H9 (cell line): ENCODE measurements at regions not wholly inside any gene's neighbourhood (a gene's known extent, or its start where the extent isn't known, plus 50 kb on each side); places are given as distances from the start of the nearest gene placed in this dataset.

Experiments used
- DNase-seq: peaks from one replicate; pipeline ENCODE4 v3.0.0-alpha.2; 2017
- H2AFZ ChIP-seq: one replicate; pipeline ENCODE4 v1.6.1; 2013; ENCODE audit warnings: mild to moderate bottlenecking, low read length, control low read depth, moderate library complexity
- H2AK5ac ChIP-seq: 2 replicates; pipeline ENCODE4 v1.6.1; 2013; ENCODE audit warnings: low read length, control low read depth, mixed read lengths; ENCODE audit not compliant: insufficient read length
- H2BK120ac ChIP-seq: one replicate; pipeline ENCODE4 v1.6.1; 2013; ENCODE audit warnings: low read depth, mild to moderate bottlenecking, low read length, control low read depth, inconsistent platforms; ENCODE audit not compliant: poor library complexity, severe bottlenecking
- H2BK12ac ChIP-seq: 2 replicates; pipeline ENCODE4 v1.6.1; 2013; ENCODE audit warnings: low read length, control low read depth, mixed read lengths, low read depth; ENCODE audit not compliant: insufficient read length
- H2BK15ac ChIP-seq: 2 replicates; pipeline ENCODE4 v1.6.1; 2013; ENCODE audit warnings: low read depth, low read length, control low read depth
- H2BK20ac ChIP-seq: one replicate; pipeline ENCODE4 v1.6.1; 2013; ENCODE audit warnings: low read depth, mild to moderate bottlenecking, low read length, control low read depth, inconsistent platforms; ENCODE audit not compliant: poor library complexity, severe bottlenecking
- H2BK5ac ChIP-seq: 2 replicates; pipeline ENCODE4 v1.6.1; 2013; ENCODE audit warnings: low read length, control low read depth, mixed read lengths; ENCODE audit not compliant: insufficient read length
- H3K14ac ChIP-seq: 2 replicates; pipeline ENCODE4 v1.6.1; 2013; ENCODE audit warnings: low read length, control low read depth; ENCODE audit not compliant: insufficient read depth
- H3K18ac ChIP-seq: 2 replicates; pipeline ENCODE4 v1.6.1; 2013; ENCODE audit warnings: low read depth, mild to moderate bottlenecking, mixed read lengths, low read length, control low read depth; ENCODE audit not compliant: insufficient read length
- H3K23ac ChIP-seq: 2 replicates; pipeline ENCODE4 v1.6.1; 2013; ENCODE audit warnings: low read length, control low read depth, mixed read lengths, low read depth; ENCODE audit not compliant: insufficient read length
- H3K23me2 ChIP-seq: 2 replicates; pipeline ENCODE4 v1.6.1; 2013; ENCODE audit warnings: low read depth, mild to moderate bottlenecking, mixed read lengths, low read length, control low read depth; ENCODE audit not compliant: insufficient read length, poor library complexity, severe bottlenecking
- H3K27ac ChIP-seq: 2 replicates; pipeline ENCODE4 v1.5.1; 2013; ENCODE audit warnings: low read length, control low read depth, mixed read lengths, low read depth; ENCODE audit not compliant: insufficient read length
- H3K27me3 ChIP-seq: 2 replicates; pipeline ENCODE4 v1.6.1; 2013; ENCODE audit warnings: low read length, control low read depth, inconsistent platforms; ENCODE audit not compliant: insufficient read depth
- H3K4ac ChIP-seq: 2 replicates; pipeline ENCODE4 v1.6.1; 2013; ENCODE audit warnings: low read depth, mild to moderate bottlenecking, control low read depth, inconsistent platforms, low read length, moderate library complexity
- H3K4me1 ChIP-seq: 2 replicates; pipeline ENCODE4 v1.6.1; 2013; ENCODE audit warnings: low read length, control low read depth, inconsistent platforms; ENCODE audit not compliant: insufficient read depth
- H3K4me2 ChIP-seq: 2 replicates; pipeline ENCODE4 v1.6.1; 2013; ENCODE audit warnings: low read length, control low read depth, mixed read lengths; ENCODE audit not compliant: insufficient read length, insufficient read depth
- H3K56ac ChIP-seq: 2 replicates; pipeline ENCODE4 v1.6.1; 2013; ENCODE audit warnings: low read depth, mild to moderate bottlenecking, mixed read lengths, low read length, control low read depth; ENCODE audit not compliant: insufficient read length
- H3K79me1 ChIP-seq: 2 replicates; pipeline ENCODE4 v1.6.1; 2013; ENCODE audit warnings: low read depth, mild to moderate bottlenecking, moderate library complexity, low read length, control low read depth, inconsistent platforms; ENCODE audit not compliant: insufficient read depth, poor library complexity, severe bottlenecking
- H3K79me2 ChIP-seq: 2 replicates; pipeline ENCODE4 v1.6.1; 2013; ENCODE audit warnings: low read length, control low read depth, inconsistent platforms; ENCODE audit not compliant: insufficient read depth
- H3K9ac ChIP-seq: 2 replicates; pipeline ENCODE4 v1.6.1; 2013; ENCODE audit warnings: low read length, control low read depth, mixed read lengths; ENCODE audit not compliant: insufficient read length; ENCODE audit errors: extremely low read depth
- H3K9me3 ChIP-seq: one replicate; pipeline ENCODE4 v1.6.1; 2013; ENCODE audit warnings: low read depth, low read length, inconsistent platforms; ENCODE audit not compliant: control insufficient read depth
- H3T11ph ChIP-seq: one replicate; pipeline ENCODE4 v1.6.1; 2013; ENCODE audit warnings: mild to moderate bottlenecking, low read length, control low read depth, inconsistent platforms
- H4K20me1 ChIP-seq: one replicate; pipeline ENCODE4 v1.6.1; 2013; ENCODE audit not compliant: control insufficient read depth, insufficient read length, insufficient read depth
- H4K5ac ChIP-seq: 2 replicates; pipeline ENCODE4 v1.6.1; 2013; ENCODE audit warnings: low read depth, mild to moderate bottlenecking, mixed read lengths, low read length, control low read depth; ENCODE audit not compliant: insufficient read length
- H4K8ac ChIP-seq: replicated peaks from 2 replicates; pipeline ENCODE4 v1.6.1; 2013; ENCODE audit warnings: low read length, control low read depth, mixed read lengths, low read depth; ENCODE audit not compliant: insufficient read length
- H4K91ac ChIP-seq: 2 replicates; pipeline ENCODE4 v1.6.1; 2013; ENCODE audit warnings: low read depth, mild to moderate bottlenecking, moderate library complexity, mixed read lengths, low read length, control low read depth; ENCODE audit not compliant: insufficient read length
- H3K27ac Mint-ChIP-seq, 3 experiments: 2 replicates in 2 of 3; 3 replicates in 1 of 3; pipeline ENCODE4 v1.8.0; 2020 to 2021; ENCODE audit warnings: mixed read lengths in 3 of 3, mild to moderate bottlenecking in 1 of 3, moderate library complexity in 1 of 3
- H3K27me3 Mint-ChIP-seq: 2 replicates; pipeline ENCODE4 v1.8.0; 2021; ENCODE audit warnings: low read depth, mild to moderate bottlenecking, moderate library complexity, mixed read lengths
- H3K36me3 Mint-ChIP-seq, 3 experiments: 2 replicates in 2 of 3; 3 replicates in 1 of 3; pipeline ENCODE4 v1.8.0; 2020 to 2021; ENCODE audit warnings: low read depth in 3 of 3, mixed read lengths in 3 of 3; ENCODE audit not compliant: insufficient read depth in 1 of 3
- H3K4me1 Mint-ChIP-seq, 2 experiments: 2 replicates each; pipeline ENCODE4 v1.8.0; 2020; ENCODE audit warnings: mixed read lengths in 2 of 2
- H3K4me3 Mint-ChIP-seq, 2 experiments: 2 replicates in 1 of 2; 3 replicates in 1 of 2; pipeline ENCODE4 v1.8.0; 2020 to 2021; ENCODE audit warnings: mild to moderate bottlenecking in 2 of 2, mixed read lengths in 2 of 2, moderate library complexity in 1 of 2
- H3K9me3 Mint-ChIP-seq, 2 experiments: 2 replicates in 1 of 2; 3 replicates in 1 of 2; pipeline ENCODE4 v1.8.0; 2020; ENCODE audit warnings: mild to moderate bottlenecking in 2 of 2, mixed read lengths in 2 of 2, moderate library complexity in 1 of 2
- CTCF ChIP-seq: fragments of 200-600 bp; sonication (generic); conservative IDR thresholded peaks from 3 replicates; pipeline ENCODE4 v1.8.0; 2021; ENCODE audit warnings: antibody characterized with exemption, mild to moderate bottlenecking

GRCh38 chr4:45353161-45353560 lies 626.8 kb upstream of the GNPDA2 start:
- no peak overlapping the region for H2BK5ac ChIP-seq
- no peak overlapping the region for H3K4me3 Mint-ChIP-seq
- DNase-seq, result no peak
- H3K79me2 ChIP-seq, result no peaks in the 10 kb centered on the region
- H3K14ac ChIP-seq, result no peak overlapping the region
- H2AK5ac ChIP-seq, result no peak overlapping the region
- H2BK120ac ChIP-seq, result no peak overlapping the region
- no peak overlapping the region for H3K23ac ChIP-seq
- no peaks in the 10 kb centered on the region for H4K20me1 ChIP-seq
- H2BK20ac ChIP-seq, result no peak overlapping the region
- no peak overlapping the region for H3K27ac Mint-ChIP-seq
- no peak overlapping the region for H3K4me2 ChIP-seq
- no peaks in the 10 kb centered on the region for H3K9me3 Mint-ChIP-seq
- no peak overlapping the region for H3T11ph ChIP-seq
- no peak overlapping the region for H3K4ac ChIP-seq
- H3K27me3 Mint-ChIP-seq, result no peaks in the 10 kb centered on the region
- H3K9ac ChIP-seq, result no peak overlapping the region
- no peaks in the 10 kb centered on the region for H3K4me1 ChIP-seq
- H3K18ac ChIP-seq, result no peak overlapping the region
- H2BK12ac ChIP-seq, result no peak overlapping the region
- H3K4me1 Mint-ChIP-seq, result peaks cover 5% of the 10 kb centered on the region in 2 experiments
- no peak overlapping the region for H2AFZ ChIP-seq
- H3K27ac ChIP-seq, result no peak overlapping the region
- no peaks in the 10 kb centered on the region for H3K23me2 ChIP-seq
- H4K8ac ChIP-seq, result no peak overlapping the region
- H3K36me3 Mint-ChIP-seq, result peaks cover 0 to under 1% (median 0%) of the 10 kb centered on the region in 3 experiments; a peak in 1 of 7 replicates
- H3K56ac ChIP-seq, result no peak overlapping the region
- no peaks in the 10 kb centered on the region for H3K79me1 ChIP-seq
- H4K91ac ChIP-seq, result no peak overlapping the region
- no peak for TF ChIP-seq CTCF
- H3K27me3 ChIP-seq, result no peaks in the 10 kb centered on the region
- H4K5ac ChIP-seq, result no peak overlapping the region
- H2BK15ac ChIP-seq, result no peak overlapping the region
- H3K9me3 ChIP-seq, result no peaks in the 10 kb centered on the region
